Cardiac fibroblast (primary cell): ENCODE measurements at regions not wholly inside any gene's neighbourhood (a gene's known extent, or its start where the extent isn't known, plus 50 kb on each side); places are given as distances from the start of the nearest gene placed in this dataset.

Source experiments
- DNase-seq, 2 donors: peaks; one replicate each; pipeline versions ENCODE4 v3.0.0 to v3.0.0-alpha.2; 2010; ENCODE audit warnings: low read depth in 2 of 2
- H3K4me3 ChIP-seq, 2 donors: replicated peaks in 1 of 2; 1 replicate in 1 of 2; 2 replicates in 1 of 2; pipeline ENCODE4 v1.5.1; 2011; ENCODE audit warnings: low read depth in 2 of 2, low read length in 2 of 2, mild to moderate bottlenecking in 2 of 2, moderate library complexity in 1 of 2
- TF ChIP-seq, protein P1 (sequence below): IDR thresholded peaks from one replicate; pipeline ENCODE4 v1.5.1; 2011; ENCODE audit warnings: low read depth, mild to moderate bottlenecking, low read length, inconsistent platforms

DNA sequence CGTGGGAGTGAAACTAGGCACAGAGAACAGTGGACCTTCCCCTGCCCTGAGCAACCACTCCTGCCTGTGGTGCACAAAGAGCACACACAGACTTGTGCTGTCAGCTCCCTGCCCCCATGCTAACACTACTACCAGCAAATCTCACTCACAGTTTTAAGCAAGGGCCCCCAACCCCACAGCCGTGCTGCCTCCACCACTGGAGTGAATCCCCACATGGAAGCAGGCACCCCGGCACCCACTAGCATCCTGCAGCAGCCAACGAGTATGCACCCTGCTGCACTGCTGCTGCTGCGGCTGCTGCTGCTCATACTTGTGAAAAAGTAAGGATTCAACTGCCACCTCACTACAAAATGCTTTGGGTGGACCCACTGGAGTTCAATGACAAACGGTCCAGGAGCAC lies 435.5 kb downstream of the SLCO4C1 start:
- no peak for DNase-seq
- TF ChIP-seq, protein P1, sequence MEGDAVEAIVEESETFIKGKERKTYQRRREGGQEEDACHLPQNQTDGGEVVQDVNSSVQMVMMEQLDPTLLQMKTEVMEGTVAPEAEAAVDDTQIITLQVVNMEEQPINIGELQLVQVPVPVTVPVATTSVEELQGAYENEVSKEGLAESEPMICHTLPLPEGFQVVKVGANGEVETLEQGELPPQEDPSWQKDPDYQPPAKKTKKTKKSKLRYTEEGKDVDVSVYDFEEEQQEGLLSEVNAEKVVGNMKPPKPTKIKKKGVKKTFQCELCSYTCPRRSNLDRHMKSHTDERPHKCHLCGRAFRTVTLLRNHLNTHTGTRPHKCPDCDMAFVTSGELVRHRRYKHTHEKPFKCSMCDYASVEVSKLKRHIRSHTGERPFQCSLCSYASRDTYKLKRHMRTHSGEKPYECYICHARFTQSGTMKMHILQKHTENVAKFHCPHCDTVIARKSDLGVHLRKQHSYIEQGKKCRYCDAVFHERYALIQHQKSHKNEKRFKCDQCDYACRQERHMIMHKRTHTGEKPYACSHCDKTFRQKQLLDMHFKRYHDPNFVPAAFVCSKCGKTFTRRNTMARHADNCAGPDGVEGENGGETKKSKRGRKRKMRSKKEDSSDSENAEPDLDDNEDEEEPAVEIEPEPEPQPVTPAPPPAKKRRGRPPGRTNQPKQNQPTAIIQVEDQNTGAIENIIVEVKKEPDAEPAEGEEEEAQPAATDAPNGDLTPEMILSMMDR = no peak
- H3K4me3 ChIP-seq = no peak overlapping the region

GRCh38 chr5:101860145-101860544 lies 435.9 kb downstream of the SLCO4C1 start:
- TF ChIP-seq, protein P1 = no peak
- DNase-seq = no peak
- no peak overlapping the region for H3K4me3 ChIP-seq

DNA sequence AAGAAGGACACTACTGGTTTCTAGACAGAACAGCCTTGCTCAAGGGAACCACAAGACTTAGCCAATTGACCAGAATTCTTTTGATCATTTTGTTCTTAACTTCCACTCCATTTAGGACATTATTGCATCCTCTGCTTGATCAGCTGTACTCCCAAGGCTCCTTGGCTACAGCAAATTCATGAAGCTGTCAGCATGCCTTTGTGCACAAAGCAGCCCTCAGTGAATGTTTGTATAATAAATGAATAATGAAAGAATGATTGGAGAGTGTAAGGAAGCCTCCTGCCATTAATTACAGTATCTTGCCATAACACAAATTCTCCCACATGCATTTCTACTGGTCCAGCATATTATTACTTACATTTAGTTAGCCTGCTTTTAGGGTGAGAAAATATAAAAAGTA lies 449.6 kb downstream of the SLCO4C1 start:
- H3K4me3 ChIP-seq = no peak overlapping the region
- no peak for DNase-seq
- TF ChIP-seq, protein P1 = no peak

DNA sequence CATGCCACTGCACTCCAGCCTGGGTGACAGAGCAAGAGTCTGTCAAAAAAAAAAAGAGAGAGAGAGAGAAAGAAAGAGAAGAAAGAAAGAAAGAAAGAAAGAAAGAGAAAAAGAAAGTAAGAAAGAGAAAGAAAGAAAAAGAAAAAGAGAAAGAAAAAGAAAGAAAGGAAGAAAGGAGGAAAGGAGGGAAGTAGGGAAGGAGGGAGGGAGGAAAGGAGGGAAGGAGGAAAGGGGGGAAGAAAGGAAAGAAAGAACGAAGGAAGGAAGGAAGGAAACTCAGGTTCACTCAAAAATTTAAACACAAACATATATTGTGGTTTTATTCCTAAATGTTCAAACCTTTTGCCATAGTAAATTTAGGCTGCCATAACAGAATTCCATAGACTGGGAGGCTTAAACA lies 453.0 kb downstream of the SLCO4C1 start:
- no peak for DNase-seq
- H3K4me3 ChIP-seq = no peak overlapping the region
- TF ChIP-seq, protein P1 = no peak

GRCh38 chr5:101838435-101838834 lies 457.6 kb downstream of the SLCO4C1 start:
- H3K4me3 ChIP-seq = no peak overlapping the region
- peak; percentile 1 to 57 for DNase-seq
- TF ChIP-seq, protein P1 = no peak

DNA sequence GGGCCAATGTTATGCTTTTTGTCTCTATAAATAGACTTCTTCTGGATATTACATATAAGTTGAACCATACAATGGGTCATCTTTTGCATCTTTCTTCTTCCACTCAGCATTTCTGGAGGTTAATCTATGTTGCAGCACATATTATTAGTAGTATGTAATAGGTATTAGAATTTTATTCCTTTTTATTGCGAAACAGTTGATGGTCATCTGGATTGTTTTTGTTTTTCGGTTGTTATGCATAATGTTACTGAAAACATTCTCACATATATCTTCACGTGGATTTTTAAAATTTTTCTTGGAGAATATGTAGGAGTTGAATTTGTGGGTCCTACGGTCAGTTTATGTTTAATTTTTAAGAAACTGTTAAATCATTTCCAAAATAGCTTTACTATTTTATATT lies 466.8 kb downstream of the SLCO4C1 start:
- TF ChIP-seq, protein P1 = no peak
- no peak for DNase-seq
- no peak overlapping the region for H3K4me3 ChIP-seq

GRCh38 chr5:101811466-101811865 lies 484.6 kb downstream of the SLCO4C1 start:
- TF ChIP-seq, protein P1 = no peak
- no peak overlapping the region for H3K4me3 ChIP-seq
- no peak for DNase-seq
